GM12891 (cell line): ENCODE measurements at regions not wholly inside any gene's neighbourhood (a gene's known extent, or its start where the extent isn't known, plus 50 kb on each side); places are given as distances from the start of the nearest gene placed in this dataset.

Experiments
- POLR2A ChIP-seq: IDR thresholded peaks from 2 replicates; pipeline ENCODE4 v1.6.1; 2011; ENCODE audit warnings: low read depth, low read length, control low read depth
- POLR2AphosphoS5 ChIP-seq: IDR thresholded peaks from 2 replicates; pipeline ENCODE4 v1.6.1; 2011; ENCODE audit warnings: low read depth, low read length, control low read depth

DNA sequence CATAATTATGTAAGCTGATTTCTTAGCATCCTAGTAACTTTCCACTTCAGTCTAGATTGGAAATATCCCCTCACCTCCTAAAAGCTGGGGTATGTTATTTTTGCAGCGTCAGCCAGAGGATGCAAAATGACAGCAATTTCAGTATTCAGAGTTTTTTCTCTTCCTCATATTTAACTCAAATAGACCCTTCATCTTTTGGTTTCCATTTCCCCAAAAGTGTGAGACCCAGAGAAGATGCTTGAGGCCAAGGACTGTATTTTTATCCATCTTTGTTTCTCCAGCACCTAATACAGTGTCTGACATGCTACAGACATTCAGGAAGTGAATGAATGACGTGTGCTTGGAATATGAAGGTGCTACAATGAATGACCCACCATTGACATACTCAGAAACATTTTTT is 75.5 kb upstream of the RANBP3L start:
- TF ChIP-seq POLR2A (no peak), POLR2AphosphoS5 (no peak)
